GM19240 (cell line): ENCODE measurements at regions not wholly inside any gene's neighbourhood (a gene's known extent, or its start where the extent isn't known, plus 50 kb on each side); places are given as distances from the start of the nearest gene placed in this dataset.
A peak's percentile ranks its signal among the peaks of the same experiment; 100 is the strongest.

Experiments used
- DNase-seq: peaks from one replicate; pipeline ENCODE4 v3.0.0; 2011; ENCODE audit warnings: low spot score; ENCODE audit not compliant: insufficient read length

- no peak for DNase-seq
Observed at GRCh38 chr2:144281476-144281875, 238.4 kb downstream of the ZEB2 start.

GRCh38 chr2:144280009-144280408 lies 239.9 kb downstream of the ZEB2 start:
- no peak for DNase-seq

GRCh38 chr2:144279165-144279564 lies 240.8 kb downstream of the ZEB2 start:
- no peak for DNase-seq

- DNase-seq, result no peak
Observed at GRCh38 chr2:144277622-144278354, 242.1 kb downstream of the ZEB2 start.

GRCh38 chr2:144275340-144275739 lies 244.6 kb downstream of the ZEB2 start:
- no peak for DNase-seq

GRCh38 chr2:144274131-144274530 lies 245.8 kb downstream of the ZEB2 start:
- DNase-seq, result no peak

GRCh38 chr2:144270951-144271350 lies 249.0 kb downstream of the ZEB2 start:
- no peak for DNase-seq

GRCh38 chr2:144268036-144268678 lies 251.8 kb downstream of the ZEB2 start:
- DNase-seq, result no peak

- peak; percentile 9 for DNase-seq
Observed at GRCh38 chr2:144267239-144267638, 252.7 kb downstream of the ZEB2 start.

- DNase-seq, result no peak
Observed at GRCh38 chr2:144265654-144266053, 254.3 kb downstream of the ZEB2 start.

- DNase-seq, result no peak
Observed at GRCh38 chr2:144261966-144262365, 258.0 kb downstream of the ZEB2 start.

- no peak for DNase-seq
Observed at GRCh38 chr2:144261336-144261735, 258.6 kb downstream of the ZEB2 start.

GRCh38 chr2:144259332-144259731 lies 260.6 kb downstream of the ZEB2 start:
- DNase-seq, result no peak

GRCh38 chr2:144258154-144258553 lies 261.8 kb downstream of the ZEB2 start:
- DNase-seq, result no peak

GRCh38 chr2:144256996-144257707 lies 262.8 kb downstream of the ZEB2 start:
- DNase-seq, result no peak

GRCh38 chr2:144254342-144255235 lies 265.3 kb downstream of the ZEB2 start:
- no peak for DNase-seq

GRCh38 chr2:144253743-144254142 lies 266.2 kb downstream of the ZEB2 start:
- no peak for DNase-seq

GRCh38 chr2:144252694-144253093 lies 267.2 kb downstream of the ZEB2 start:
- no peak for DNase-seq

GRCh38 chr2:144249035-144249637 lies 270.8 kb downstream of the ZEB2 start:
- no peak for DNase-seq

GRCh38 chr2:144248350-144249034 lies 271.4 kb downstream of the ZEB2 start:
- DNase-seq, result no peak
